ENCODE measurements at regions not wholly inside any gene's neighbourhood (a gene's known extent, or its start where the extent isn't known, plus 50 kb on each side); places are given as distances from the start of the nearest gene placed in this dataset.

DNA sequence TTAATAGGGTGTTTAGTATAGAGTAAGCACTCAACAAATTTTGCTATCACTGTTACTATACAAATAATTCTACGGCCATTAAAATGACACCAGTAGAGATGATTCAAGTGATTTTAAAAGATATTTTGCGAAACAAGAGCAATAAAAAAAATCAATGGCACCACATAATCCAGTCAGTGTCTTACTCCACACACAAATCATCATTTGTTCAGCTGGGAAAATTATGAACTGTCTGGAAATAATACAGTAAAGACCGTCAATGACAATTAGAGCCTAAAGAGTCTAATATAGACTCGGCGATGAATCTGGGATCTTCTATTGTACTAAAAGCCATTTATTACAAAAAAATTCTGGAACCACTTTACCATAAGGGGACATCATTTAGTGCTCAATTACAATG lies 270.5 kb downstream of the ARRDC4 start:
- no peak overlapping the region for H3K27ac ChIP-seq (ENCODE audit: low read length)
- intact Hi-C loops (cut with micrococcal nuclease): no loop called here
- H3K9me3 ChIP-seq (ENCODE audit: low read length): no peaks in the 10 kb centered on the region
- no peaks in the 10 kb centered on the region for H3K9me2 ChIP-seq (replicated peaks; ENCODE audit: low read length)
- no peak overlapping the region for H2AFZ ChIP-seq (ENCODE audit: low read length)
- no peaks in the 10 kb centered on the region for H3K36me3 ChIP-seq (ENCODE audit: low read depth, low read length)
- no TSS peak for BruUV-seq (replicated peaks)
- no peak overlapping the region for H3K4me3 ChIP-seq (ENCODE audit: low read length)
- ChIA-PET POLR2A (ENCODE audit: unreplicated experiment) (no interaction called here), CTCF (no interaction called here)
- no peak for DNase-seq
- H3K9ac ChIP-seq (ENCODE audit: low read length): no peak overlapping the region
- no peaks in the 10 kb centered on the region for H3K4me1 ChIP-seq (ENCODE audit: insufficient read depth, low read length)
- H3K4me2 ChIP-seq (ENCODE audit: low read length): no peak overlapping the region
- TF ChIP-seq, protein P1, sequence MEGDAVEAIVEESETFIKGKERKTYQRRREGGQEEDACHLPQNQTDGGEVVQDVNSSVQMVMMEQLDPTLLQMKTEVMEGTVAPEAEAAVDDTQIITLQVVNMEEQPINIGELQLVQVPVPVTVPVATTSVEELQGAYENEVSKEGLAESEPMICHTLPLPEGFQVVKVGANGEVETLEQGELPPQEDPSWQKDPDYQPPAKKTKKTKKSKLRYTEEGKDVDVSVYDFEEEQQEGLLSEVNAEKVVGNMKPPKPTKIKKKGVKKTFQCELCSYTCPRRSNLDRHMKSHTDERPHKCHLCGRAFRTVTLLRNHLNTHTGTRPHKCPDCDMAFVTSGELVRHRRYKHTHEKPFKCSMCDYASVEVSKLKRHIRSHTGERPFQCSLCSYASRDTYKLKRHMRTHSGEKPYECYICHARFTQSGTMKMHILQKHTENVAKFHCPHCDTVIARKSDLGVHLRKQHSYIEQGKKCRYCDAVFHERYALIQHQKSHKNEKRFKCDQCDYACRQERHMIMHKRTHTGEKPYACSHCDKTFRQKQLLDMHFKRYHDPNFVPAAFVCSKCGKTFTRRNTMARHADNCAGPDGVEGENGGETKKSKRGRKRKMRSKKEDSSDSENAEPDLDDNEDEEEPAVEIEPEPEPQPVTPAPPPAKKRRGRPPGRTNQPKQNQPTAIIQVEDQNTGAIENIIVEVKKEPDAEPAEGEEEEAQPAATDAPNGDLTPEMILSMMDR (conservative IDR thresholded peaks at IDR 0.05; ENCODE audit: low read depth, low read length): no peak
- TF ChIP-seq EZH2phosphoT487 (IDR thresholded peaks at IDR 0.05; ENCODE audit: borderline replicate concordance, low read length) (no peak), EZH2 (IDR thresholded peaks at IDR 0.05; ENCODE audit: low read length, unreplicated experiment) (no peak)
- ATAC-seq: no peak
- H3F3A ChIP-seq (ENCODE audit: low read length, unreplicated experiment): no peaks in the 10 kb centered on the region
- no peaks in the 10 kb centered on the region for H3K79me2 ChIP-seq (ENCODE audit: low read length)
- H4K20me1 ChIP-seq (ENCODE audit: low read length): no peaks in the 10 kb centered on the region
- peaks cover 6% of the 10 kb centered on the region; the same call in 1 of the 2 replicates for H3K27me3 ChIP-seq (ENCODE audit: low read length)

DNA sequence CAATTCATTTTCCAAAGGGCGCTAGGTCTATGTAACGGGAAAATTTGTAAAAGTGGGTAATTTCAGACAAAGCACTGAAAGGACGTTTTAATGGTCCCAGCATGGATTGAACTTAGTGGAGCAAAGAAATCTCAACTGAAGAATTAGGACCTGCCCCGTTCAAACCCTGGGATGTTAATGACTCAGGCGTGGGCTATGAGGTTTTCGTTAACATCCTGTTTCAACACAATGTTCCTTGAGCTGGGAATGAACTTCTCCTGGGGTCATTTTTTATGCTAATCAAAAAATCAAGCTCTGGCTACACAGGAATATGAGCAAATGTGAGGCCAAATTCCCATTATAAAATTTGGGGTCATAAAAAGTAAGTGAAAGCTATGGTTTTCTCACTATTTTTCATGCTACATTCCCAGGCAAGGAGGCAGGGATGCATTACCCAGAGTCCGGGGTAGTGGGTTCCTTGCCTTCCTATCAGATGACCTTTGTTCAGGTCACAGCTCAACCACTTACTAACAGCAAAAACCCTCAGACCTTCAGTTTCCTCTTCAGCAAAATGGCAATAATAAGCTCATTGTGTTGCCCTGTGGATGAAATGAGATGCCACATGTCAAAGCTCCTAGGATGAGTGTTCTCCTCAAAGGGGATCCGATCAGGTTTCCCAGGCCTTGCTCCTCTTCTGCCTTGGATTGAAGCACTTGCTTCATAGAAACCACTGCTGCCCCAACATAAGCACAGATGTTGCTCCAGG lies 271.4 kb downstream of the ARRDC4 start:
- Histone ChIP-seq H3K4me3 (ENCODE audit: low read length) (no peak overlapping the region), H2AFZ (ENCODE audit: low read length) (no peak overlapping the region), H3K27ac (ENCODE audit: low read length) (no peak overlapping the region), H3K4me1 (ENCODE audit: insufficient read depth, low read length) (no peaks in the 10 kb centered on the region), H3K36me3 (ENCODE audit: low read depth, low read length) (no peaks in the 10 kb centered on the region), H3K9me2 (replicated peaks; ENCODE audit: low read length) (no peaks in the 10 kb centered on the region), H4K20me1 (ENCODE audit: low read length) (no peaks in the 10 kb centered on the region), H3F3A (ENCODE audit: low read length, unreplicated experiment) (no peaks in the 10 kb centered on the region), H3K9me3 (ENCODE audit: low read length) (no peaks in the 10 kb centered on the region), H3K9ac (ENCODE audit: low read length) (no peak overlapping the region), H3K27me3 (ENCODE audit: low read length) (peaks cover 6% of the 10 kb centered on the region; the same call in 1 of the 2 replicates), H3K79me2 (ENCODE audit: low read length) (no peaks in the 10 kb centered on the region), H3K4me2 (ENCODE audit: low read length) (no peak overlapping the region)
- BruUV-seq (replicated peaks): no TSS peak
- TF ChIP-seq EZH2phosphoT487 (IDR thresholded peaks at IDR 0.05; ENCODE audit: borderline replicate concordance, low read length) (no peak), EZH2 (IDR thresholded peaks at IDR 0.05; ENCODE audit: low read length, unreplicated experiment) (no peak)
- TF ChIP-seq, protein P1 (conservative IDR thresholded peaks at IDR 0.05; ENCODE audit: low read depth, low read length): no peak
- ChIA-PET POLR2A (ENCODE audit: unreplicated experiment) (no interaction called here), CTCF (no interaction called here)
- intact Hi-C loops (cut with micrococcal nuclease): no loop called here
- DNase-seq (no peak), ATAC-seq (no peak)

DNA sequence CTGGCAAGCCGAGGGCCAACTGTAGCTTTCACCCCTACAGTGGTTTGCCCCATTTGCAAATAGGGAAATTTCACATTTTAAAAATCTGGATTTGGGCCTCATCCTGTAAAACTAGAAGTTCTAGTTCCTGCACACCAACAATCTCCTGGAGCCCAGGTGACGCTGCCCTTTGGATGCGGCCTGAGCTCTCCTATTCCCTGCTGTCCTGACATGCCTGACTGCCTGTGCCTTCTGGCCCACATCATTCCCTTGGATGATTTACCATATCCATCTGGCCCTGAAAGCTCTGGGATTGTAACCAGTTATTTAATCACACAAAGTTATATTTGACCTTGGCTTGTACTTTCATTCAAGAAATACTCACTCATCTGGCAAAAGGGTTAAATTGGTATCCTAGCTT lies 272.3 kb downstream of the ARRDC4 start:
- Histone ChIP-seq H3K79me2 (ENCODE audit: low read length) (no peaks in the 10 kb centered on the region), H3K9ac (ENCODE audit: low read length) (no peak overlapping the region), H2AFZ (ENCODE audit: low read length) (no peak overlapping the region), H3F3A (ENCODE audit: low read length, unreplicated experiment) (no peaks in the 10 kb centered on the region), H3K9me3 (ENCODE audit: low read length) (no peaks in the 10 kb centered on the region), H4K20me1 (ENCODE audit: low read length) (no peaks in the 10 kb centered on the region), H3K4me2 (ENCODE audit: low read length) (no peak overlapping the region), H3K27me3 (ENCODE audit: low read length) (peaks cover 4% of the 10 kb centered on the region; the same call in 1 of the 2 replicates), H3K4me3 (ENCODE audit: low read length) (no peak overlapping the region), H3K27ac (ENCODE audit: low read length) (no peak overlapping the region), H3K9me2 (replicated peaks; ENCODE audit: low read length) (no peaks in the 10 kb centered on the region), H3K4me1 (ENCODE audit: insufficient read depth, low read length) (no peaks in the 10 kb centered on the region), H3K36me3 (ENCODE audit: low read depth, low read length) (no peaks in the 10 kb centered on the region)
- no peak for ATAC-seq
- TF ChIP-seq EZH2 (IDR thresholded peaks at IDR 0.05; ENCODE audit: low read length, unreplicated experiment) (no peak), EZH2phosphoT487 (IDR thresholded peaks at IDR 0.05; ENCODE audit: borderline replicate concordance, low read length) (no peak)
- TF ChIP-seq, protein P1 (conservative IDR thresholded peaks at IDR 0.05; ENCODE audit: low read depth, low read length): no peak
- ChIA-PET POLR2A (ENCODE audit: unreplicated experiment) (no interaction called here), CTCF (no interaction called here)
- DNase-seq: no peak
- no TSS peak for BruUV-seq (replicated peaks)
- intact Hi-C loops (cut with micrococcal nuclease): no loop called here
